Stomach smooth muscle (tissue), 2 donors: ENCODE measurements at regions not wholly inside any gene's neighbourhood (a gene's known extent, or its start where the extent isn't known, plus 50 kb on each side); places are given as distances from the start of the nearest gene placed in this dataset.

Experiments
- H3K27ac ChIP-seq: one replicate; pipeline ENCODE4 v1.7.0; 2013; ENCODE audit warnings: mild to moderate bottlenecking, low read length, inconsistent platforms
- H3K27me3 ChIP-seq, 2 donors: one replicate each; pipeline ENCODE4 v1.7.0; 2013; ENCODE audit warnings: low read length in 2 of 2; ENCODE audit not compliant: insufficient read depth in 2 of 2, control insufficient read depth in 1 of 2
- H3K36me3 ChIP-seq, 2 donors: one replicate each; pipeline ENCODE4 v1.7.0; 2013; ENCODE audit warnings: low read length in 2 of 2; ENCODE audit not compliant: control insufficient read depth in 2 of 2, insufficient read depth in 2 of 2
- H3K4me1 ChIP-seq: one replicate; pipeline ENCODE4 v1.7.0; 2013; ENCODE audit warnings: low read length; ENCODE audit not compliant: control insufficient read depth, insufficient read depth
- H3K4me3 ChIP-seq, 2 donors: one replicate each; pipeline ENCODE4 v1.7.0; 2013; ENCODE audit warnings: low read length in 2 of 2
- H3K9ac ChIP-seq, 2 donors: one replicate each; pipeline ENCODE4 v1.7.0; 2013; ENCODE audit warnings: low read length in 2 of 2, mild to moderate bottlenecking in 1 of 2
- H3K9me3 ChIP-seq, 2 donors: one replicate each; pipeline ENCODE4 v1.7.0; 2013; ENCODE audit warnings: low read length in 2 of 2; ENCODE audit not compliant: control insufficient read depth in 2 of 2
- donor health status: healthy.
- donor health status: Pancreatic carcinoma.

DNA sequence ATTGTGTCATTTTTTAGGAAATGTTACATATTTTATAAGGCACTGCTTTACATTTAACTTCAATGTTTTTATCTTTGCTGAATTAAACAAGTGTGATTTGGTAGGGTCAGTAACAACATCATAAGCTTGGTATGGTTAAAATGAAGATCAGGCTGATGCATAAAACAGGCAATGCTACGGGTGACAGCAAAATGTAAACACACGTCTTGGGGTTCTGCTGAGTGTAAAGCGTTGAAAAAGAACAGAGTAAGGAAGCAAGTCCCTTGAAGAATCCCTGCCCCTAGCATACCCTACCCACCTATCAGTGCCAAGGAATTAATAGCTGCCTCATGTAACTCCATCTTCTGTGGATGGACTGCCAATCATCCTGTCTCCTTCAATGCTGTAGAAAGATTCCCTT, 157.0 kb downstream of the CBLL2 start:
- peaks cover 2% of the 10 kb centered on the region for H3K4me1 ChIP-seq
- no peak overlapping the region for H3K27ac ChIP-seq
- H3K9ac ChIP-seq: no peak overlapping the region
- no peaks in the 10 kb centered on the region for H3K36me3 ChIP-seq
- peaks cover 0 to 3% of the 10 kb centered on the region in 2 donors for H3K27me3 ChIP-seq
- H3K9me3 ChIP-seq: no peaks in the 10 kb centered on the region
- no peak overlapping the region for H3K4me3 ChIP-seq

GRCh38 chrX:22430701-22431100, 158.0 kb downstream of the CBLL2 start:
- Histone ChIP-seq H3K27ac (no peak overlapping the region), H3K9ac (no peak overlapping the region), H3K36me3 (no peaks in the 10 kb centered on the region), H3K27me3 (peaks cover 0 to 3% of the 10 kb centered on the region in 2 donors), H3K9me3 (peaks cover 0 to 3% of the 10 kb centered on the region in 2 donors), H3K4me1 (peaks cover 2% of the 10 kb centered on the region), H3K4me3 (no peak overlapping the region)

- no peak overlapping the region for H3K27ac ChIP-seq
- H3K36me3 ChIP-seq: no peaks in the 10 kb centered on the region
- H3K4me3 ChIP-seq: peak overlapping the region in 1 of 2 donors; percentile 8
- H3K9me3 ChIP-seq: peaks cover 0 to 3% of the 10 kb centered on the region in 2 donors
- peaks cover 2% of the 10 kb centered on the region for H3K4me1 ChIP-seq
- peaks cover 0 to 3% of the 10 kb centered on the region in 2 donors for H3K27me3 ChIP-seq
- H3K9ac ChIP-seq: no peak overlapping the region
These were observed 160.8 kb downstream of the CBLL2 start for GRCh38 chrX:22433292-22434070.

DNA sequence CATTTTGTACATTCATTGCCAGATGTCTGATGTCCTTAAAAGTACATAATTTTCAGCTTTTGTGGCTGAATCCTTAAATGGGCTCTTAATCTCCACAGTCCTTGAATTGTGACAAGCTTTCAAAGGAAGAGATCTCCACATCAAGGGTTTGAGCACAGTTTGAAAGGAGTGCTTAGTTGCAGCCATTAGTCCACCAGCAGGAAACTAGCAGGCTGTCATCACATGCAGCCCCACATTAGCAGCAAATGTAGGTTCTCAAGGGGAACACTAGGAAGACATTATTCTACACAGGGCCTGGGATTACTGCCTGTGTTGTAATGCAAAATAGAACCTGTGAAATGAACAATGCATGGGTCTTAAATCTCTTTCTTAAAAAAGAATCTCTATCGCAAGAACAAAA, 173.2 kb downstream of the CBLL2 start:
- H3K27me3 ChIP-seq: no peaks in the 10 kb centered on the region
- no peaks in the 10 kb centered on the region for H3K4me1 ChIP-seq
- no peak overlapping the region for H3K9ac ChIP-seq
- H3K4me3 ChIP-seq: no peak overlapping the region
- H3K27ac ChIP-seq: no peak overlapping the region
- H3K36me3 ChIP-seq: no peaks in the 10 kb centered on the region
- H3K9me3 ChIP-seq: no peaks in the 10 kb centered on the region

GRCh38 chrX:22462959-22463358, 190.2 kb downstream of the CBLL2 start:
- Histone ChIP-seq H3K9ac (no peak overlapping the region), H3K27ac (no peak overlapping the region), H3K4me3 (no peak overlapping the region), H3K36me3 (no peaks in the 10 kb centered on the region), H3K4me1 (no peaks in the 10 kb centered on the region), H3K9me3 (no peaks in the 10 kb centered on the region), H3K27me3 (no peaks in the 10 kb centered on the region)

DNA sequence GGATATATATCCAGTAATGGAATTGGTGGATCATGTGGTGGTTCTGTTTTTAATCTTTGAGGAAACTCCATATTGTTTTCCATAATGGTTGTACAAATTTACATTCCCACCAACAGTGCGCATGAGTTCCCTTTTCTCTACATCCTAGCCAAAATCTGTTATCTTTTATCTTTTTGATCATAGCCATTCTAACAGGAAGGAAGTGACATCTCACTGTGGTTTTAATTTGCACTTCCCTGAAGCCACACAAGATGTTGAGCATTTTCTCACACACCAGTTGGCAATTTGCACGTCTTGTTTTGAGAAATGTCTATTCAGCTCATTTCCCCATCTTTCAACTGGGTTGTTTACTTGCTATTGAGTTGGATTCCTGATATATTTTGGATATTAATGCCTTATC, 194.9 kb downstream of the CBLL2 start:
- H3K4me3 ChIP-seq: no peak overlapping the region
- peaks cover 0 to 2% of the 10 kb centered on the region in 2 donors for H3K9me3 ChIP-seq
- H3K27me3 ChIP-seq: no peaks in the 10 kb centered on the region
- H3K4me1 ChIP-seq: no peaks in the 10 kb centered on the region
- H3K27ac ChIP-seq: no peak overlapping the region
- no peak overlapping the region for H3K9ac ChIP-seq
- no peaks in the 10 kb centered on the region for H3K36me3 ChIP-seq

- no peaks in the 10 kb centered on the region for H3K36me3 ChIP-seq
- no peak overlapping the region for H3K4me3 ChIP-seq
- no peaks in the 10 kb centered on the region for H3K4me1 ChIP-seq
- H3K27me3 ChIP-seq: no peaks in the 10 kb centered on the region
- H3K9ac ChIP-seq: no peak overlapping the region
- no peak overlapping the region for H3K27ac ChIP-seq
- H3K9me3 ChIP-seq: peaks cover 3% of the 10 kb centered on the region in 2 donors
These were observed 208.7 kb downstream of the CBLL2 start for GRCh38 chrX:22481436-22481835.

- Histone ChIP-seq H3K27me3 (no peaks in the 10 kb centered on the region), H3K36me3 (no peaks in the 10 kb centered on the region), H3K4me1 (no peaks in the 10 kb centered on the region), H3K4me3 (no peak overlapping the region), H3K9ac (no peak overlapping the region), H3K9me3 (no peaks in the 10 kb centered on the region), H3K27ac (no peak overlapping the region)
These were observed 213.6 kb downstream of the CBLL2 start for GRCh38 chrX:22486296-22486695.

DNA sequence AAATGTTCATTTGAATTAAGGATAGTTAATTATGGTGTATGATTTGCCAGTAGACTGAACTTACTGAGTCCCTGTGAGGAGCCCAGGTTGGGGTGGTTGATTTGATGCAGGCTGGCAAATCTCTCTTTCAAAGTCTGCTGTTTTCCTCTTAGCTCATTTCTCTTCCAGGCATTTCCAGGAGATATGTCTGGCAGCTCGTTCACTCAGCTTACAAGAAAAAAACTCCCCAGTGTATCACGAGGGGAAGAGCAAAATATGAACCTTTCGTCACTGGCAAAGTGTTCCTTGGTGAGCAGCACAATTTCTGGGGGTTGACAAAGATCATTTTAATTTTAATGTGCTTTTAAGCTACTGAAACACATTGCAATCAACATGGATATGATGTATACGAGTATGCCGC, 244.2 kb downstream of the CBLL2 start:
- Histone ChIP-seq H3K9me3 (no peaks in the 10 kb centered on the region), H3K9ac (peak overlapping the region in 1 of 2 donors; percentile 38), H3K4me3 (no peak overlapping the region), H3K27me3 (no peaks in the 10 kb centered on the region), H3K4me1 (no peaks in the 10 kb centered on the region), H3K27ac (no peak overlapping the region), H3K36me3 (no peaks in the 10 kb centered on the region)

GRCh38 chrX:22520128-22520828, 247.6 kb downstream of the CBLL2 start:
- Histone ChIP-seq H3K4me1 (no peaks in the 10 kb centered on the region), H3K27me3 (no peaks in the 10 kb centered on the region), H3K27ac (no peak overlapping the region), H3K9ac (no peak overlapping the region), H3K4me3 (no peak overlapping the region), H3K9me3 (no peaks in the 10 kb centered on the region), H3K36me3 (no peaks in the 10 kb centered on the region)

- H3K9ac ChIP-seq: no peak overlapping the region
- H3K4me1 ChIP-seq: no peaks in the 10 kb centered on the region
- H3K9me3 ChIP-seq: no peaks in the 10 kb centered on the region
- H3K4me3 ChIP-seq: no peak overlapping the region
- no peaks in the 10 kb centered on the region for H3K36me3 ChIP-seq
- H3K27me3 ChIP-seq: no peaks in the 10 kb centered on the region
- no peak overlapping the region for H3K27ac ChIP-seq
These were observed 253.6 kb downstream of the CBLL2 start for GRCh38 chrX:22526339-22526738.
